DOHH2 (cell line): ENCODE measurements at regions not wholly inside any gene's neighbourhood (a gene's known extent, or its start where the extent isn't known, plus 50 kb on each side); places are given as distances from the start of the nearest gene placed in this dataset.

Experiments
- H3F3A ChIP-seq: fragments of 200-600 bp; sonication (generic), shearing (Covaris generic); 2 replicates; pipeline ENCODE4 v1.6.0; 2016; ENCODE audit warnings: antibody characterized with exemption, mild to moderate bottlenecking; ENCODE audit not compliant: control insufficient read depth, insufficient read depth
- H3K27ac ChIP-seq: fragments of 200-600 bp; sonication (generic); 2 replicates; pipeline ENCODE4 v1.5.1; 2014; ENCODE audit warnings: low read depth, mild to moderate bottlenecking, low read length, moderate library complexity
- H3K27me3 ChIP-seq: fragments of 200-600 bp; sonication (generic); 2 replicates; pipeline ENCODE4 v1.6.1; 2014; ENCODE audit warnings: mild to moderate bottlenecking, low read length, mixed read lengths; ENCODE audit not compliant: control insufficient read depth
- H3K36me3 ChIP-seq: fragments of 200-600 bp; sonication (generic); 2 replicates; pipeline ENCODE4 v1.6.1; 2014; ENCODE audit warnings: mild to moderate bottlenecking, low read length, moderate library complexity, mixed read lengths; ENCODE audit not compliant: control insufficient read depth
- H3K4me1 ChIP-seq: fragments of 200-600 bp; sonication (generic); 2 replicates; pipeline ENCODE4 v1.6.1; 2014; ENCODE audit warnings: mild to moderate bottlenecking, low read length, mixed read lengths; ENCODE audit not compliant: control insufficient read depth
- H3K4me2 ChIP-seq: fragments of 200-600 bp; sonication (generic); 2 replicates; pipeline ENCODE4 v1.6.0; 2014; ENCODE audit warnings: mild to moderate bottlenecking, low read length, moderate library complexity
- H3K4me3 ChIP-seq: fragments of 200-600 bp; sonication (generic); 2 replicates; pipeline ENCODE4 v1.5.1; 2014; ENCODE audit warnings: mild to moderate bottlenecking, low read length, mixed read lengths
- H3K79me2 ChIP-seq: fragments of 200-600 bp; sonication (generic); 2 replicates; pipeline ENCODE4 v1.6.1; 2014; ENCODE audit warnings: mild to moderate bottlenecking, low read length, mixed read lengths; ENCODE audit not compliant: control insufficient read depth
- H3K9me2 ChIP-seq: fragments of 200-600 bp; sonication (generic); replicated peaks from 2 replicates; pipeline ENCODE4 v1.6.1; 2014; ENCODE audit warnings: mild to moderate bottlenecking, low read length, mixed read lengths; ENCODE audit not compliant: control insufficient read depth
- H3K9me3 ChIP-seq: fragments of 200-600 bp; sonication (generic); 2 replicates; pipeline ENCODE4 v1.6.1; 2014; ENCODE audit warnings: antibody characterized with exemption, low read length, mixed read lengths; ENCODE audit not compliant: control insufficient read depth, insufficient read depth
- H4K20me1 ChIP-seq: fragments of 200-600 bp; sonication (generic); 2 replicates; pipeline ENCODE4 v1.6.0; 2014; ENCODE audit warnings: low read depth, mild to moderate bottlenecking, antibody characterized with exemption, low read length, moderate library complexity; ENCODE audit not compliant: control insufficient read depth, insufficient read depth
- EZH2phosphoT487 ChIP-seq: fragments of 200-600 bp; sonication (generic); IDR thresholded peaks from 2 replicates; pipeline ENCODE4 v1.6.1; 2017; ENCODE audit warnings: borderline replicate concordance, mild to moderate bottlenecking, antibody characterized with exemption, low read length, moderate library complexity, mixed read lengths
- TF ChIP-seq, protein P1 (sequence below): fragments of 200-600 bp; sonication (generic); IDR thresholded peaks from one replicate; pipeline ENCODE4 v1.5.1; 2014; ENCODE audit warnings: antibody characterized with exemption, mild to moderate bottlenecking, low read depth, low read length; ENCODE audit not compliant: poor library complexity, severe bottlenecking

DNA sequence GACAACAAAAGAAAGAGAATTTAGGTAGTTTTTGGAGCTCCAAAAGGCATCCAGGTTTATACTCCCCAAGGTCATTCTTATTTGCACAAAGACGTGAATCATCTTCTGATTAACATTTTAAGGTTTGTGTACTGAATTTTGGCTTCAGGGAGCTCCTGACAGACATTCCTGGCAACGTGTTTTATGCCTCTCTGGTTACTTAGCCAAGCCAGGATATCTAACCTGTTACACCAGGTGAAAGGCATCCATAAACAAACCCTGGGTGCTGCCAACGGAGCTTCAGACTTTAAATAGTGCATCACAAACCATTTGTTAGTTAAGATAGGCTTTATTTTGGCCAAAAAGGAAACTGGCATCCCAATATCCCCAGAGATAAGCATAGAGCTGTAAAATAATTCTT is 997.3 kb downstream of the ARAP2 start:
- no peaks in the 10 kb centered on the region for H3K9me2 ChIP-seq
- TF ChIP-seq, protein P1, sequence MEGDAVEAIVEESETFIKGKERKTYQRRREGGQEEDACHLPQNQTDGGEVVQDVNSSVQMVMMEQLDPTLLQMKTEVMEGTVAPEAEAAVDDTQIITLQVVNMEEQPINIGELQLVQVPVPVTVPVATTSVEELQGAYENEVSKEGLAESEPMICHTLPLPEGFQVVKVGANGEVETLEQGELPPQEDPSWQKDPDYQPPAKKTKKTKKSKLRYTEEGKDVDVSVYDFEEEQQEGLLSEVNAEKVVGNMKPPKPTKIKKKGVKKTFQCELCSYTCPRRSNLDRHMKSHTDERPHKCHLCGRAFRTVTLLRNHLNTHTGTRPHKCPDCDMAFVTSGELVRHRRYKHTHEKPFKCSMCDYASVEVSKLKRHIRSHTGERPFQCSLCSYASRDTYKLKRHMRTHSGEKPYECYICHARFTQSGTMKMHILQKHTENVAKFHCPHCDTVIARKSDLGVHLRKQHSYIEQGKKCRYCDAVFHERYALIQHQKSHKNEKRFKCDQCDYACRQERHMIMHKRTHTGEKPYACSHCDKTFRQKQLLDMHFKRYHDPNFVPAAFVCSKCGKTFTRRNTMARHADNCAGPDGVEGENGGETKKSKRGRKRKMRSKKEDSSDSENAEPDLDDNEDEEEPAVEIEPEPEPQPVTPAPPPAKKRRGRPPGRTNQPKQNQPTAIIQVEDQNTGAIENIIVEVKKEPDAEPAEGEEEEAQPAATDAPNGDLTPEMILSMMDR = no peak
- no peak for TF ChIP-seq EZH2phosphoT487
- H3K4me3 ChIP-seq = no peak overlapping the region
- no peak overlapping the region for H3K4me2 ChIP-seq
- H3K9me3 ChIP-seq = no peaks in the 10 kb centered on the region
- no peaks in the 10 kb centered on the region for H3K79me2 ChIP-seq
- no peaks in the 10 kb centered on the region for H3K4me1 ChIP-seq
- no peaks in the 10 kb centered on the region for H3K36me3 ChIP-seq
- H4K20me1 ChIP-seq = no peaks in the 10 kb centered on the region
- no peaks in the 10 kb centered on the region for H3F3A ChIP-seq
- H3K27ac ChIP-seq = no peak overlapping the region
- H3K27me3 ChIP-seq = no peaks in the 10 kb centered on the region

DNA sequence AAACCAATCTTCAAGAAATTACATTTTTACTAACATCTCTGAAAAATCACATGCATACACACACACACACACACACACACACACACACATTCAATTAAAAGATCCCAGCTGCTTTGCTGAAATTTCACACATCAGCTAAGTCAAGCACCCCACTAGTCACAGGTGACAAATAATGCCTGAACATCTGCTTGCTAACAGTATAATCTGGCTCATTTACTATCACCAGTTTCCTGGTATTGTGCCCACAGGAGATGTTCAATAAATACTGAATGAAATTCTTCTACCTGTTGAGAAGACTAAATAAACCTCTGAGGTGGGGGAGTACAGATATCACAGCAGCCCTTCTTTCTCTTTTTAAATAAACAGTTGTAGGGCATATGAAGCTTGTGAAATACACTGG is 994.0 kb downstream of the ARAP2 start:
- Histone ChIP-seq H3K9me2 (no peaks in the 10 kb centered on the region), H3K79me2 (no peaks in the 10 kb centered on the region), H4K20me1 (no peaks in the 10 kb centered on the region), H3K36me3 (no peaks in the 10 kb centered on the region), H3K4me3 (no peak overlapping the region), H3K27ac (no peak overlapping the region), H3K4me2 (no peak overlapping the region), H3K27me3 (no peaks in the 10 kb centered on the region), H3K4me1 (no peaks in the 10 kb centered on the region), H3F3A (no peaks in the 10 kb centered on the region), H3K9me3 (no peaks in the 10 kb centered on the region)
- no peak for TF ChIP-seq EZH2phosphoT487
- TF ChIP-seq, protein P1 = no peak

DNA sequence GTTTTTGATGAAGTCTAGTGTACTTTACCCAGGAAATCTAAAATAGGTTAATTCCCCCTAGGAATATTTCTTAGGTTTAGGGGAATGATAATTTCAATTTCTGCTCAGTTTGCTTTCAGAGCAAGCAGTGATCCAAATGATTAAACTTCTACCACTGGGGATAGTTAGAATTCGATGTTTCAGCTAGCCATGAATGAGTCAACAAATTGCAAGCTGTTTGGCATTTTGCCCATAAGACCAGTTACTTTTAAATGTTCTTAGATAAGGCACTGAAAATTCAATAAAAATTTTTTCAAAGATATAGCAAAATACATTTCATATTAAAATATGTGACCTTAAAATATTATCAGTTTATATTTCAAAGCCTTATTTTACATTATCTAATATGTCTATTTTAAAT is 993.6 kb downstream of the ARAP2 start:
- Histone ChIP-seq H3K4me1 (no peaks in the 10 kb centered on the region), H3K79me2 (no peaks in the 10 kb centered on the region), H3K4me2 (no peak overlapping the region), H3K9me2 (no peaks in the 10 kb centered on the region), H3K27me3 (no peaks in the 10 kb centered on the region), H3K9me3 (no peaks in the 10 kb centered on the region), H3K4me3 (no peak overlapping the region), H3K36me3 (no peaks in the 10 kb centered on the region), H3K27ac (no peak overlapping the region), H3F3A (no peaks in the 10 kb centered on the region), H4K20me1 (no peaks in the 10 kb centered on the region)
- no peak for TF ChIP-seq EZH2phosphoT487
- TF ChIP-seq, protein P1 = no peak

DNA sequence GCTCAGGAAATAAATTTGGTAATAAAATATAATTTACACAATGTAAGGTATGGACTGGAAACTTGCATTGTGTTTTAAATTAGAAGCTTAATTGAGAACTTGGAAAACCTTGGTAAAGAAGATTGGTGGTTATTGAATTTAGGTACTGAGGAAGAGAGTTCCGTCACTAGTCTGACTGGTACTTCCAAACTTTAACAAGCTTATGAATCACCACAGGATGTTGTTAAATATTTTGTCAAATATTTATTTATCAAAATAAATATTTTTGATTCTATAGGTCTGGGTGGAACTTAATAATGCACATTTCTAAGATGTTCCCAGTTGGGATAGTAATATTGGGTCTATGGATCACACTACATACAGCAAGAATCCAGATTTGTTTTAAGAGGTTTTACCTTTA is 992.2 kb downstream of the ARAP2 start:
- Histone ChIP-seq H3K9me3 (no peaks in the 10 kb centered on the region), H3K4me2 (no peak overlapping the region), H3K27me3 (no peaks in the 10 kb centered on the region), H3F3A (no peaks in the 10 kb centered on the region), H3K4me1 (no peaks in the 10 kb centered on the region), H4K20me1 (no peaks in the 10 kb centered on the region), H3K36me3 (no peaks in the 10 kb centered on the region), H3K27ac (no peak overlapping the region), H3K4me3 (no peak overlapping the region), H3K79me2 (no peaks in the 10 kb centered on the region), H3K9me2 (no peaks in the 10 kb centered on the region)
- no peak for TF ChIP-seq EZH2phosphoT487
- TF ChIP-seq, protein P1 = no peak
